ENCODE measurements at regions not wholly inside any gene's neighbourhood (a gene's known extent, or its start where the extent isn't known, plus 50 kb on each side); places are given as distances from the start of the nearest gene placed in this dataset.

- ChIA-PET CTCF (no interaction called here), POLR2A (ENCODE audit: unreplicated experiment) (no interaction called here)
- intact Hi-C loops (cut with micrococcal nuclease), result no loop called here
- H3K36me3 ChIP-seq (ENCODE audit: low read depth, low read length), result no peaks in the 10 kb centered on the region
- no peaks in the 10 kb centered on the region for H3K9me2 ChIP-seq (replicated peaks; ENCODE audit: low read length)
- H3K79me2 ChIP-seq (ENCODE audit: low read length), result no peaks in the 10 kb centered on the region
- no peak overlapping the region for H3K4me3 ChIP-seq (ENCODE audit: low read length)
- no peaks in the 10 kb centered on the region for H3K27me3 ChIP-seq (ENCODE audit: low read length)
- no peak overlapping the region for H3K9ac ChIP-seq (ENCODE audit: low read length)
- H4K20me1 ChIP-seq (ENCODE audit: low read length), result no peaks in the 10 kb centered on the region
- ATAC-seq (no peak), DNase-seq (no peak)
- no TSS peak for BruUV-seq (replicated peaks)
- TF ChIP-seq EZH2 (IDR thresholded peaks at IDR 0.05; ENCODE audit: low read length, unreplicated experiment) (no peak), CTCF (conservative IDR thresholded peaks at IDR 0.05; ENCODE audit: low read depth, low read length) (no peak), EZH2phosphoT487 (IDR thresholded peaks at IDR 0.05; ENCODE audit: borderline replicate concordance, low read length) (no peak)
- H3K4me2 ChIP-seq (ENCODE audit: low read length), result no peak overlapping the region
- no peaks in the 10 kb centered on the region for H3K4me1 ChIP-seq (ENCODE audit: insufficient read depth, low read length)
- no peak overlapping the region for H2AFZ ChIP-seq (ENCODE audit: low read length)
- no peaks in the 10 kb centered on the region for H3K9me3 ChIP-seq (ENCODE audit: low read length)
- H3F3A ChIP-seq (ENCODE audit: low read length, unreplicated experiment), result no peaks in the 10 kb centered on the region
- H3K27ac ChIP-seq (ENCODE audit: low read length), result no peak overlapping the region
Observed at GRCh38 chr16:51049276-51049675, 101.8 kb downstream of the SALL1 start.

GRCh38 chr16:51048544-51048943, 102.5 kb downstream of the SALL1 start:
- Histone ChIP-seq H3K4me2 (ENCODE audit: low read length) (no peak overlapping the region), H3K27ac (ENCODE audit: low read length) (no peak overlapping the region), H3K4me3 (ENCODE audit: low read length) (no peak overlapping the region), H3F3A (ENCODE audit: low read length, unreplicated experiment) (no peaks in the 10 kb centered on the region), H3K9me3 (ENCODE audit: low read length) (no peaks in the 10 kb centered on the region), H2AFZ (ENCODE audit: low read length) (no peak overlapping the region), H3K9me2 (replicated peaks; ENCODE audit: low read length) (no peaks in the 10 kb centered on the region), H3K36me3 (ENCODE audit: low read depth, low read length) (no peaks in the 10 kb centered on the region), H3K27me3 (ENCODE audit: low read length) (no peaks in the 10 kb centered on the region), H4K20me1 (ENCODE audit: low read length) (no peaks in the 10 kb centered on the region), H3K4me1 (ENCODE audit: insufficient read depth, low read length) (no peaks in the 10 kb centered on the region), H3K79me2 (ENCODE audit: low read length) (no peaks in the 10 kb centered on the region), H3K9ac (ENCODE audit: low read length) (no peak overlapping the region)
- DNase-seq (no peak), ATAC-seq (no peak)
- ChIA-PET CTCF (no interaction called here), POLR2A (ENCODE audit: unreplicated experiment) (no interaction called here)
- TF ChIP-seq CTCF (conservative IDR thresholded peaks at IDR 0.05; ENCODE audit: low read depth, low read length) (no peak), EZH2phosphoT487 (IDR thresholded peaks at IDR 0.05; ENCODE audit: borderline replicate concordance, low read length) (no peak), EZH2 (IDR thresholded peaks at IDR 0.05; ENCODE audit: low read length, unreplicated experiment) (no peak)
- intact Hi-C loops (cut with micrococcal nuclease), result no loop called here
- no TSS peak for BruUV-seq (replicated peaks)

GRCh38 chr16:51045794-51046193, 105.3 kb downstream of the SALL1 start:
- H3K9me2 ChIP-seq (replicated peaks; ENCODE audit: low read length), result no peaks in the 10 kb centered on the region
- no peaks in the 10 kb centered on the region for H3K4me1 ChIP-seq (ENCODE audit: insufficient read depth, low read length)
- H3K36me3 ChIP-seq (ENCODE audit: low read depth, low read length), result no peaks in the 10 kb centered on the region
- H2AFZ ChIP-seq (ENCODE audit: low read length), result no peak overlapping the region
- DNase-seq (no peak), ATAC-seq (no peak)
- no peaks in the 10 kb centered on the region for H4K20me1 ChIP-seq (ENCODE audit: low read length)
- no peak for TF ChIP-seq EZH2 (IDR thresholded peaks at IDR 0.05; ENCODE audit: low read length, unreplicated experiment)
- TF ChIP-seq CTCF (conservative IDR thresholded peaks at IDR 0.05; ENCODE audit: low read depth, low read length), result no peak
- no peak for TF ChIP-seq EZH2phosphoT487 (IDR thresholded peaks at IDR 0.05; ENCODE audit: borderline replicate concordance, low read length)
- POLR2A ChIA-PET (ENCODE audit: unreplicated experiment), result no interaction called here
- H3K27me3 ChIP-seq (ENCODE audit: low read length), result no peaks in the 10 kb centered on the region
- no peak overlapping the region for H3K4me2 ChIP-seq (ENCODE audit: low read length)
- no peak overlapping the region for H3K4me3 ChIP-seq (ENCODE audit: low read length)
- H3K79me2 ChIP-seq (ENCODE audit: low read length), result no peaks in the 10 kb centered on the region
- no peaks in the 10 kb centered on the region for H3F3A ChIP-seq (ENCODE audit: low read length, unreplicated experiment)
- no TSS peak for BruUV-seq (replicated peaks)
- intact Hi-C loops (cut with micrococcal nuclease), result no loop called here
- no peaks in the 10 kb centered on the region for H3K9me3 ChIP-seq (ENCODE audit: low read length)
- CTCF ChIA-PET, result no interaction called here
- H3K9ac ChIP-seq (ENCODE audit: low read length), result no peak overlapping the region
- H3K27ac ChIP-seq (ENCODE audit: low read length), result no peak overlapping the region

All from PC-3 (cell line).